Caco-2 (cell line): ENCODE measurements at regions not wholly inside any gene's neighbourhood (a gene's known extent, or its start where the extent isn't known, plus 50 kb on each side); places are given as distances from the start of the nearest gene placed in this dataset.
A peak's percentile ranks its signal among the peaks of the same experiment; 100 is the strongest.
"Not testable (repeated sequence)": the region's sequence is repeated elsewhere in the genome, so short reads cannot be mapped to it uniquely, and the experiment has no call there.

Experiments used
- BruUV-seq: library from RNA; stranded (reverse); fragments of 400-500 nt; replicated peaks from 2 replicates; lab custom pipeline; 2021; lab: Mats Ljungman, UMichigan
- CTCF ChIA-PET: fragments of 300-600 bp; sonication (Branson Sonifier 250); formaldehyde crosslinking; loops from one replicate; lab custom pipeline; 2022; ENCODE audit warnings: antibody characterized with exemption; lab: Charles Lee
- POLR2A ChIA-PET: fragments of 300-600 bp; sonication (Branson Sonifier 250); formaldehyde crosslinking; loops from one replicate; lab custom pipeline; 2022; ENCODE audit warnings: antibody characterized with exemption; lab: Charles Lee
- DNase-seq, 2 experiments: peaks; one replicate each; pipeline versions ENCODE4 v3.0.0 to v3.0.0-alpha.2; 2020 to 2022
- H3K27me3 ChIP-seq: replicated peaks from 2 replicates; pipeline ENCODE4 v1.6.0; 2011; ENCODE audit warnings: low read length; ENCODE audit not compliant: control insufficient read depth, insufficient read depth
- H3K36me3 ChIP-seq: 2 replicates; pipeline ENCODE4 v1.5.1; 2011; ENCODE audit warnings: low read length; ENCODE audit not compliant: control insufficient read depth, insufficient read depth
- H3K4me1 ChIP-seq: fragments of 250-450 bp; sonication (Bioruptor Pico); 2 replicates; pipeline ENCODE4 v1.5.1; 2020; ENCODE audit warnings: mild to moderate bottlenecking
- H3K4me3 ChIP-seq: 2 replicates; pipeline ENCODE4 v1.5.1; 2011; ENCODE audit warnings: low read depth, mild to moderate bottlenecking, control low read depth, low read length
- H3K9me3 ChIP-seq: fragments of 250-450 bp; sonication (Bioruptor Pico); 2 replicates; pipeline ENCODE4 v1.5.1; 2020; ENCODE audit warnings: mild to moderate bottlenecking, moderate library complexity
- H3K27ac Mint-ChIP-seq: one replicate; pipeline ENCODE4 v1.8.0; 2022; ENCODE audit warnings: mixed read lengths; ENCODE audit not compliant: unreplicated experiment
- H3K27me3 Mint-ChIP-seq: one replicate; pipeline ENCODE4 v1.8.0; 2022; ENCODE audit warnings: mixed read lengths; ENCODE audit not compliant: insufficient read depth, unreplicated experiment
- H3K36me3 Mint-ChIP-seq: one replicate; pipeline ENCODE4 v1.8.0; 2022; ENCODE audit warnings: mild to moderate bottlenecking, mixed read lengths; ENCODE audit not compliant: insufficient read depth, unreplicated experiment
- H3K4me1 Mint-ChIP-seq: one replicate; pipeline ENCODE4 v1.8.0; 2022; ENCODE audit warnings: low read depth, mixed read lengths; ENCODE audit not compliant: unreplicated experiment
- H3K4me3 Mint-ChIP-seq: one replicate; pipeline ENCODE4 v1.8.0; 2022; ENCODE audit warnings: mild to moderate bottlenecking, moderate library complexity, mixed read lengths; ENCODE audit not compliant: unreplicated experiment
- H3K9me3 Mint-ChIP-seq: one replicate; pipeline ENCODE4 v1.8.0; 2022; ENCODE audit warnings: mixed read lengths; ENCODE audit not compliant: unreplicated experiment
- CTCF ChIP-seq, 2 experiments: fragments of 200-600 bp in 1 of 2; IDR thresholded peaks; 1 replicate in 1 of 2; 2 replicates in 1 of 2; pipeline versions ENCODE4 v1.5.1 to v1.8.0; 2011 to 2022; ENCODE audit warnings: antibody characterized with exemption in 1 of 2, control low read depth in 1 of 2, inconsistent platforms in 1 of 2, low read depth in 1 of 2, low read length in 1 of 2, mild to moderate bottlenecking in 1 of 2, moderate library complexity in 1 of 2; ENCODE audit not compliant: insufficient read depth in 1 of 2, severe bottlenecking in 1 of 2, unreplicated experiment in 1 of 2
- intact Hi-C: fragments of 100-400 bp; cut with micrococcal nuclease; formaldehyde crosslinking; loops from one replicate; pipeline ENCODE4 v1.10.0; 2022; ENCODE audit not compliant: unreplicated experiment

- Histone ChIP-seq H3K27me3 (no peaks in the 10 kb centered on the region), H3K36me3 (no peaks in the 10 kb centered on the region), H3K4me3 (no peak overlapping the region), H3K4me1 (no peaks in the 10 kb centered on the region), H3K9me3 (no peaks in the 10 kb centered on the region)
- Mint-ChIP-seq H3K36me3 (no peaks in the 10 kb centered on the region), H3K27ac (no peak overlapping the region), H3K4me3 (no peak overlapping the region), H3K4me1 (peaks cover 1% of the 10 kb centered on the region), H3K27me3 (no peaks in the 10 kb centered on the region), H3K9me3 (no peaks in the 10 kb centered on the region)
- BruUV-seq: no TSS peak
- ChIA-PET CTCF (no interaction called here), POLR2A (no interaction called here)
- DNase-seq: no peak
- no peak for TF ChIP-seq CTCF (IDR thresholded peaks at IDR 0.05; ENCODE audit: insufficient read depth in 1 of 2, low read depth in 1 of 2, low read length in 1 of 2, severe bottlenecking in 1 of 2, unreplicated experiment in 1 of 2)
- intact Hi-C loops: no loop called here
These were observed 276.4 kb upstream of the TLE3 start for GRCh38 chr15:70374096-70374495.

GRCh38 chr15:70373439-70373838 is 275.7 kb upstream of the TLE3 start:
- intact Hi-C loops, H3K4me1 ChIP-seq, H3K36me3 ChIP-seq, H3K36me3 Mint-ChIP-seq, H3K4me3 Mint-ChIP-seq, BruUV-seq, DNase-seq, H3K27me3 ChIP-seq, H3K9me3 ChIP-seq, H3K9me3 Mint-ChIP-seq, POLR2A ChIA-PET, H3K4me3 ChIP-seq, H3K27me3 Mint-ChIP-seq, CTCF ChIA-PET, H3K4me1 Mint-ChIP-seq, H3K27ac Mint-ChIP-seq: not testable (repeated sequence)

GRCh38 chr15:70367913-70368705 is 270.4 kb upstream of the TLE3 start:
- H3K36me3 ChIP-seq, POLR2A ChIA-PET, H3K9me3 Mint-ChIP-seq, H3K27me3 ChIP-seq, H3K36me3 Mint-ChIP-seq, H3K9me3 ChIP-seq, BruUV-seq, H3K4me1 ChIP-seq, H3K4me3 ChIP-seq, H3K27me3 Mint-ChIP-seq, H3K4me3 Mint-ChIP-seq: not testable (repeated sequence)
- Mint-ChIP-seq H3K27ac (peak overlapping the region; percentile 30), H3K4me1 (peaks cover 12% of the 10 kb centered on the region)
- DNase-seq: peak; percentile 56 to 72
- CTCF ChIA-PET: interaction anchor here (0.6 to 2.4 kb wide), 5 partner anchors 96 to 271 kb away, joined by 3 to 19 read pairs (median 4); partner anchors contain the start of gene TLE3
- intact Hi-C loops: loop anchor here (1.0 to 10.0 kb wide), 3 partner anchors 99 to 273 kb away; partner anchors contain the start of gene TLE3

- H3K9me3 ChIP-seq, H3K4me1 ChIP-seq, H3K27me3 Mint-ChIP-seq, H3K27me3 ChIP-seq, BruUV-seq, H3K4me1 Mint-ChIP-seq, H3K36me3 Mint-ChIP-seq, H3K4me3 Mint-ChIP-seq, DNase-seq, H3K4me3 ChIP-seq, H3K27ac Mint-ChIP-seq, H3K9me3 Mint-ChIP-seq, H3K36me3 ChIP-seq, POLR2A ChIA-PET: not testable (repeated sequence)
- CTCF ChIA-PET: interaction anchor here (1.3 kb wide), 1 partner anchor 273 kb away, joined by 3 read pairs; no protein-coding TSS in a partner anchor
- intact Hi-C loops: loop anchor here (5.0 to 10.0 kb wide), 3 partner anchors 102 to 269 kb away; partner anchors contain the start of gene TLE3
These were observed 266.3 kb upstream of the TLE3 start for GRCh38 chr15:70364023-70364422.
